Hematopoietic multipotent progenitor cell treated with erythropoietin and hydrocortisone succinate and interleukin-3 and kit ligand, for 4 days (in vitro differentiated cells): ENCODE measurements at regions not wholly inside any gene's neighbourhood (a gene's known extent, or its start where the extent isn't known, plus 50 kb on each side); places are given as distances from the start of the nearest gene placed in this dataset.
"Not testable (repeated sequence)": the region's sequence is repeated elsewhere in the genome, so short reads cannot be mapped to it uniquely, and the experiment has no call there.

Source experiments
- DNase-seq: peaks from one replicate; pipeline ENCODE4 v3.0.0-alpha.2; 2015

GRCh38 chr5:87781976-87782375 is 369.2 kb upstream of the CCNH start:
- no peak for DNase-seq

GRCh38 chr5:87780831-87781760 is 368.4 kb upstream of the CCNH start:
- peak; percentile 91 for DNase-seq

GRCh38 chr5:87778876-87779275 is 366.1 kb upstream of the CCNH start:
- no peak for DNase-seq

- DNase-seq: no peak
Measured at GRCh38 chr5:87777877-87778276, 365.1 kb upstream of the CCNH start.

- DNase-seq: no peak
Measured at GRCh38 chr5:87776785-87777184, 364.1 kb upstream of the CCNH start.

- not testable (repeated sequence) for DNase-seq
Measured at GRCh38 chr5:87776302-87776701, 363.6 kb upstream of the CCNH start.

- DNase-seq: no peak
Measured at GRCh38 chr5:87775228-87775627, 362.5 kb upstream of the CCNH start.

- DNase-seq: no peak
Measured at GRCh38 chr5:87774804-87775203, 362.1 kb upstream of the CCNH start.

- DNase-seq: no peak
Measured at GRCh38 chr5:87770601-87771121, 357.9 kb upstream of the CCNH start.

GRCh38 chr5:87770016-87770570 is 357.4 kb upstream of the CCNH start:
- DNase-seq: no peak

- DNase-seq: no peak
Measured at GRCh38 chr5:87769157-87769556, 356.4 kb upstream of the CCNH start.

- no peak for DNase-seq
Measured at GRCh38 chr5:87768190-87768589, 355.5 kb upstream of the CCNH start.

- DNase-seq: no peak
Measured at GRCh38 chr5:87765009-87765408, 352.3 kb upstream of the CCNH start.

- DNase-seq: no peak
Measured at GRCh38 chr5:87762631-87763030, 349.9 kb upstream of the CCNH start.

- DNase-seq: no peak
Measured at GRCh38 chr5:87756951-87757350, 344.2 kb upstream of the CCNH start.

GRCh38 chr5:87755360-87755759 is 342.6 kb upstream of the CCNH start:
- no peak for DNase-seq

- no peak for DNase-seq
Measured at GRCh38 chr5:87754009-87754757, 341.5 kb upstream of the CCNH start.

- DNase-seq: no peak
Measured at GRCh38 chr5:87752362-87752761, 339.6 kb upstream of the CCNH start.

- DNase-seq: no peak
Measured at GRCh38 chr5:87751824-87752223, 339.1 kb upstream of the CCNH start.

- no peak for DNase-seq
Measured at GRCh38 chr5:87746891-87747377, 334.2 kb upstream of the CCNH start.

- DNase-seq: no peak
Measured at GRCh38 chr5:87746341-87746740, 333.6 kb upstream of the CCNH start.

- no peak for DNase-seq
Measured at GRCh38 chr5:87741881-87742280, 329.2 kb upstream of the CCNH start.

- DNase-seq: no peak
Measured at GRCh38 chr5:87735923-87736322, 323.2 kb upstream of the CCNH start.
